ENCODE measurements at regions not wholly inside any gene's neighbourhood (a gene's known extent, or its start where the extent isn't known, plus 50 kb on each side); places are given as distances from the start of the nearest gene placed in this dataset.

DNA sequence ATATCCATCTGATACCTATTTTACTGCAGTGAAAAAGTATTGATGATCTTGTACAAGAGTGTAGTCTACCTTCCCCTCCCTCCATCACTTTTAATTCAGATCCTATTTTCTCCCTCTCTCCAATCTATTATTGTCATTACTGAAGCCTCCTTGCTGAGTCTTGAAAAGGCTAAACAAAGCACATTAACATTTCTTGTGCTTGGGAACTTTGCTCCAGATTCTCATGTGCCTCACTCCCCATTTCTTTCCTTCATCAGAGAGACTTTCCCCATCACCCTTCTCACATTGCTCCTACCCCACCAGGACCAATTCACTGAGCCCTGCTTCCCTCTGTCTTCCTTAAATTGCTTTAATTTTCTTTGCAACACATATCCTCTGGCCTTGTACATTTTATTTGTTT lies 736.2 kb upstream of the GCFC2 start:
- TF ChIP-seq ZFX (IDR thresholded peaks at IDR 0.05) (no peak), CTCF (conservative IDR thresholded peaks at IDR 0.05) (no peak)
- H3K27ac ChIP-seq = no peak overlapping the region

GRCh38 chr2:76445880-76446279 lies 735.2 kb upstream of the GCFC2 start:
- TF ChIP-seq ZFX (IDR thresholded peaks at IDR 0.05) = no peak
- TF ChIP-seq CTCF (conservative IDR thresholded peaks at IDR 0.05) = no peak
- no peak overlapping the region for H3K27ac ChIP-seq

DNA sequence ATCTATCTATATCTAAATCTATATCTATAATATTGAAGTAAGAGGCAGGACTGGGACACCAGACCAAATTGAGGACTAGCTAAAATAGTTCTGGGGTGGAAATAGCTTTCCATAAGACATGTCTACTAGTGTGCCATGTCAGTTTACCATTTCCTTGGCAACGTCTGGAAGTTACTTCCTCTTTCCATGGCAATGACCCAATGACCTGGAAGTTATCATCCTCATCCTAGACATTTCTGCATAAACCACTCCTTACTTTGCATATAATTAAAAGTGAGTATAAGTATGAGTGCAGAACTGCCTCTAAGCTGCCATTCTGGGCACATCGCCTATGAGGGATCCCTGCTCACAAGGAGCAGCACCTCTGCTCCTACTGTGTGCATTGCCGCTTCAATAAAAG lies 734.0 kb upstream of the GCFC2 start:
- TF ChIP-seq CTCF (conservative IDR thresholded peaks at IDR 0.05) (no peak), ZFX (IDR thresholded peaks at IDR 0.05) (no peak)
- H3K27ac ChIP-seq = no peak overlapping the region

- H3K27ac ChIP-seq = no peak overlapping the region
- TF ChIP-seq CTCF (conservative IDR thresholded peaks at IDR 0.05) (no peak), ZFX (IDR thresholded peaks at IDR 0.05) (no peak)
Observed at GRCh38 chr2:76437564-76437963, 726.8 kb upstream of the GCFC2 start.

DNA sequence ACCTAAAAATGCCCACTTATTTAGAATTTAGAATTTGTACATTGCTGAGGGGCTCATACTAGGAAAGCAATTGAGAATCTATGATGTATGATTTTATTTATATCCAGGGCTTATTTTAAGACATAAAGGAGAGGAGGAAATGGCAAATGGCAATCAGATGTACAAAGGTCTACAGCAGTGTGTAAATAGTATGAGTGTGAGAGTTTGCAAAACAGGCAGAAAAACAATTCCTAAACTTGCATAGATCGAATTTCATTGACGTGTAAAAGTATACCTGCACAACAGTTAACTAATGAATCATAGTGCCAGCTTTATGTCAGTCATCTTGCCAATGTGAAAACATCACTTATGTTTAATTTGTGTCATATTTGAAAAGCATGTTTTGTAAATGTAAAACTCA lies 718.7 kb upstream of the GCFC2 start:
- TF ChIP-seq CTCF (conservative IDR thresholded peaks at IDR 0.05) (no peak), ZFX (IDR thresholded peaks at IDR 0.05) (no peak)
- H3K27ac ChIP-seq = no peak overlapping the region; the same call in 1 of the 2 replicates

GRCh38 chr2:76427452-76427851 lies 716.7 kb upstream of the GCFC2 start:
- H3K27ac ChIP-seq = no peak overlapping the region; the same call in 1 of the 2 replicates
- TF ChIP-seq ZFX (IDR thresholded peaks at IDR 0.05) (no peak), CTCF (conservative IDR thresholded peaks at IDR 0.05) (no peak)

GRCh38 chr2:76415821-76416220 lies 705.1 kb upstream of the GCFC2 start:
- H3K27ac ChIP-seq = no peak overlapping the region
- TF ChIP-seq ZFX (IDR thresholded peaks at IDR 0.05) = no peak

DNA sequence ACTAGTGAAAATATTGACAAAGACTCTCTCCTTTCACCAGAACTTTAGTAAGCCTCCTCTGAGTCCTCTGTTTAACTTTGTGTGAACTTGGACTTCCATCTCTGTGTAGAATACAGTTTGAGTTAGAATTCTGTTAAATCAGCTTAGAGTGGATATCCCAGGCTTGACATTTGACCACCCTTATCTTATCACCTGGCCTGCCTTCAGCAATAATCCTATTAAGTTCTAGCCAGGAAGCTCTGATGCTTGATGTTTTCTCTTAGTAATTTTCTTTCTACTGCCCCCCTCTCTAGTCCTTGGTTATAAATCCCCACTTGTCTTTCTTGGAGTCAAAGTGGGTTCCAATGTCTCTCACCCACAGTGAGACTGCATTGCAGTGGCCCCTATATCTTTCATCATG lies 702.7 kb upstream of the GCFC2 start:
- TF ChIP-seq CTCF (conservative IDR thresholded peaks at IDR 0.05) (no peak), ZFX (IDR thresholded peaks at IDR 0.05) (no peak)

More for the DNA sequence above, 702.7 kb upstream of the GCFC2 start:
- H3K27ac ChIP-seq = no peak overlapping the region

All from C4-2B (cell line).